HL-60 (cell line): ENCODE measurements at regions not wholly inside any gene's neighbourhood (a gene's known extent, or its start where the extent isn't known, plus 50 kb on each side); places are given as distances from the start of the nearest gene placed in this dataset.

Experiments
- DNase-seq, 2 experiments: peaks; one replicate each; pipeline ENCODE4 v3.0.0-alpha.2; 2010 to 2020; ENCODE audit warnings: low read depth in 1 of 2, low spot score in 1 of 2
- H3K27ac ChIP-seq: fragments of 250-450 bp; sonication (Bioruptor Pico); replicated peaks from 2 replicates; pipeline ENCODE4 v1.5.1; 2020; ENCODE audit warnings: mild to moderate bottlenecking, moderate library complexity
- H3K27me3 ChIP-seq: fragments of 250-450 bp; sonication (Bioruptor Pico); 2 replicates; pipeline ENCODE4 v1.5.1; 2021; ENCODE audit warnings: mild to moderate bottlenecking, moderate library complexity; ENCODE audit not compliant: insufficient read depth, poor library complexity, severe bottlenecking
- H3K4me3 ChIP-seq: replicated peaks from 2 replicates; pipeline ENCODE4 v1.5.1; 2011; ENCODE audit warnings: mild to moderate bottlenecking, control low read depth, low read length; ENCODE audit not compliant: insufficient read depth
- CTCF ChIP-seq: IDR thresholded peaks from one replicate; pipeline ENCODE4 v1.5.1; 2011; ENCODE audit warnings: low read length, control low read depth, inconsistent platforms; ENCODE audit not compliant: insufficient read depth
- GABPA ChIP-seq: IDR thresholded peaks from 2 replicates; pipeline ENCODE4 v1.6.1; 2012; ENCODE audit warnings: low read depth
- POLR2AphosphoS5 ChIP-seq: IDR thresholded peaks from 2 replicates; pipeline ENCODE4 v1.6.1; 2012; ENCODE audit warnings: low read depth
- REST ChIP-seq: IDR thresholded peaks from 2 replicates; pipeline ENCODE4 v1.6.1; 2012; ENCODE audit warnings: low read depth; ENCODE audit not compliant: insufficient replicate concordance
- SPI1 ChIP-seq: IDR thresholded peaks from 2 replicates; pipeline ENCODE4 v1.6.1; 2012; ENCODE audit warnings: low read depth, mild to moderate bottlenecking, borderline replicate concordance

GRCh38 chr5:144101616-144102015 is 68.8 kb downstream of the YIPF5 start:
- no peak overlapping the region for H3K27ac ChIP-seq
- H3K4me3 ChIP-seq: no peak overlapping the region

GRCh38 chr5:144102361-144102760 is 68.1 kb downstream of the YIPF5 start:
- no peak for TF ChIP-seq CTCF
- TF ChIP-seq SPI1: no peak
- TF ChIP-seq GABPA: no peak
- TF ChIP-seq REST: no peak
- TF ChIP-seq POLR2AphosphoS5: no peak
- DNase-seq: no peak
- H3K27ac ChIP-seq: no peak overlapping the region
- no peaks in the 10 kb centered on the region for H3K27me3 ChIP-seq
- H3K4me3 ChIP-seq: no peak overlapping the region

More at GRCh38 chr5:144101616-144102015, 68.8 kb downstream of the YIPF5 start:
- no peak for TF ChIP-seq SPI1
- TF ChIP-seq GABPA: no peak
- TF ChIP-seq POLR2AphosphoS5: no peak
- TF ChIP-seq CTCF: no peak
- TF ChIP-seq REST: no peak
- no peak for DNase-seq
- no peaks in the 10 kb centered on the region for H3K27me3 ChIP-seq

- TF ChIP-seq GABPA (no peak), SPI1 (no peak), REST (no peak), CTCF (no peak), POLR2AphosphoS5 (no peak)
- Histone ChIP-seq H3K4me3 (no peak overlapping the region), H3K27ac (no peak overlapping the region), H3K27me3 (no peaks in the 10 kb centered on the region)
- no peak for DNase-seq
Observed at GRCh38 chr5:144102979-144103378, 67.5 kb downstream of the YIPF5 start.
